ENCODE measurements at regions not wholly inside any gene's neighbourhood (a gene's known extent, or its start where the extent isn't known, plus 50 kb on each side); places are given as distances from the start of the nearest gene placed in this dataset.

- TF ChIP-seq POLR2A (IDR thresholded peaks at IDR 0.05) (no peak), CTCF (IDR thresholded peaks at IDR 0.05) (no peak)
- intact Hi-C loops (cut with DNase I), result no loop called here
- Histone ChIP-seq H3K4me3 (no peak overlapping the region), H3K27me3 (peaks cover 0 to 5% (median 0%) of the 10 kb centered on the region in 4 donors), H3K9me3 (no peaks in the 10 kb centered on the region), H3K27ac (peak overlapping the region in 2 of 4 donors; percentile 65 to 79), H3K36me3 (no peaks in the 10 kb centered on the region), H3K4me1 (peaks cover 0 to 16% (median 0%) of the 10 kb centered on the region in 3 donors)
- no peak for DNase-seq
- WGBS, 2 donors, result 90 to 100% methylated on average over 2 of the region's 3 CpGs
Observed at GRCh38 chr9:107586493-107586892, 96.9 kb upstream of the KLF4 start.

GRCh38 chr9:107585465-107585864 is 95.9 kb upstream of the KLF4 start:
- TF ChIP-seq CTCF (IDR thresholded peaks at IDR 0.05), result no peak
- TF ChIP-seq POLR2A (IDR thresholded peaks at IDR 0.05), result no peak
- intact Hi-C loops (cut with DNase I), result no loop called here

GRCh38 chr9:107584944-107585343 is 95.4 kb upstream of the KLF4 start:
- Histone ChIP-seq H3K36me3 (no peaks in the 10 kb centered on the region), H3K9me3 (no peaks in the 10 kb centered on the region), H3K4me3 (no peak overlapping the region), H3K27ac (no peak overlapping the region), H3K4me1 (peaks cover 0 to 16% (median 0%) of the 10 kb centered on the region in 3 donors), H3K27me3 (peaks cover 0 to 5% (median 0%) of the 10 kb centered on the region in 4 donors)
- DNase-seq, result no peak
- intact Hi-C loops (cut with DNase I), result no loop called here
- WGBS, 2 donors, result 75 to 89% methylated on average over 1 of the region's 1 CpG
- TF ChIP-seq POLR2A (IDR thresholded peaks at IDR 0.05) (no peak), CTCF (IDR thresholded peaks at IDR 0.05) (no peak)

More at GRCh38 chr9:107585465-107585864, 95.9 kb upstream of the KLF4 start:
- Histone ChIP-seq H3K4me3 (no peak overlapping the region), H3K27me3 (peaks cover 0 to 5% (median 0%) of the 10 kb centered on the region in 4 donors), H3K36me3 (no peaks in the 10 kb centered on the region), H3K4me1 (peaks cover 0 to 16% (median 0%) of the 10 kb centered on the region in 3 donors), H3K27ac (no peak overlapping the region), H3K9me3 (no peaks in the 10 kb centered on the region)
- 67 to 77% methylated on average over 2 to 3 of the region's 3 CpGs for WGBS, 2 donors
- DNase-seq, result no peak

- 76 to 81% methylated on average over 5 of the region's 5 CpGs for WGBS, 2 donors
- H3K36me3 ChIP-seq, result no peaks in the 10 kb centered on the region
- intact Hi-C loops (cut with DNase I), result no loop called here
- peaks cover 0 to 16% (median 0%) of the 10 kb centered on the region in 3 donors for H3K4me1 ChIP-seq
- H3K4me3 ChIP-seq, result no peak overlapping the region
- no peak overlapping the region for H3K27ac ChIP-seq
- no peak for TF ChIP-seq CTCF (IDR thresholded peaks at IDR 0.05)
- TF ChIP-seq POLR2A (IDR thresholded peaks at IDR 0.05), result no peak
- H3K9me3 ChIP-seq, result no peaks in the 10 kb centered on the region
- H3K27me3 ChIP-seq, result peaks cover 0 to 5% (median 0%) of the 10 kb centered on the region in 4 donors
- DNase-seq, result no peak
Observed at GRCh38 chr9:107584186-107584585, 94.6 kb upstream of the KLF4 start.

- Histone ChIP-seq H3K27me3 (no peaks in the 10 kb centered on the region), H3K4me3 (no peak overlapping the region), H3K36me3 (no peaks in the 10 kb centered on the region), H3K27ac (peak overlapping the region in 1 of 4 donors; percentile 29), H3K9me3 (no peaks in the 10 kb centered on the region), H3K4me1 (no peaks in the 10 kb centered on the region)
- 62 to 80% methylated on average over 4 to 5 of the region's 5 CpGs for WGBS, 2 donors
- DNase-seq, result no peak
- no peak for TF ChIP-seq CTCF (IDR thresholded peaks at IDR 0.05)
- TF ChIP-seq POLR2A (IDR thresholded peaks at IDR 0.05), result no peak
- intact Hi-C loops (cut with DNase I), result no loop called here
Observed at GRCh38 chr9:107577140-107577776, 87.7 kb upstream of the KLF4 start.
